Osteocyte (in vitro differentiated cells): ENCODE measurements at regions not wholly inside any gene's neighbourhood (a gene's known extent, or its start where the extent isn't known, plus 50 kb on each side); places are given as distances from the start of the nearest gene placed in this dataset.
A peak's percentile ranks its signal among the peaks of the same experiment; 100 is the strongest.

Source experiments
- DNase-seq: peaks from one replicate; pipeline ENCODE4 v3.0.0; 2021; ENCODE audit warnings: mixed read lengths; ENCODE audit not compliant: unreplicated experiment; ENCODE audit errors: extremely low spot score
- H3K27ac Mint-ChIP-seq: one replicate; pipeline ENCODE4 v1.8.0; 2021; ENCODE audit warnings: mild to moderate bottlenecking, mixed read lengths; ENCODE audit not compliant: unreplicated experiment
- H3K27me3 Mint-ChIP-seq: one replicate; pipeline ENCODE4 v1.8.0; 2021; ENCODE audit warnings: mixed read lengths; ENCODE audit not compliant: unreplicated experiment
- H3K36me3 Mint-ChIP-seq: one replicate; pipeline ENCODE4 v1.8.0; 2021; ENCODE audit warnings: mixed read lengths; ENCODE audit not compliant: unreplicated experiment
- H3K4me1 Mint-ChIP-seq: one replicate; pipeline ENCODE4 v1.8.0; 2021; ENCODE audit warnings: mixed read lengths; ENCODE audit not compliant: unreplicated experiment
- H3K4me3 Mint-ChIP-seq: one replicate; pipeline ENCODE4 v1.8.0; 2021; ENCODE audit warnings: mild to moderate bottlenecking, moderate library complexity, mixed read lengths; ENCODE audit not compliant: unreplicated experiment
- H3K9me3 Mint-ChIP-seq: one replicate; pipeline ENCODE4 v1.8.0; 2021; ENCODE audit warnings: mixed read lengths; ENCODE audit not compliant: unreplicated experiment
- TF ChIP-seq, protein P1 (sequence below): fragments of 200-600 bp; sonication (generic); IDR thresholded peaks from 2 replicates; pipeline ENCODE4 v1.5.0; 2021; ENCODE audit warnings: antibody characterized with exemption, mild to moderate bottlenecking, moderate library complexity

DNA sequence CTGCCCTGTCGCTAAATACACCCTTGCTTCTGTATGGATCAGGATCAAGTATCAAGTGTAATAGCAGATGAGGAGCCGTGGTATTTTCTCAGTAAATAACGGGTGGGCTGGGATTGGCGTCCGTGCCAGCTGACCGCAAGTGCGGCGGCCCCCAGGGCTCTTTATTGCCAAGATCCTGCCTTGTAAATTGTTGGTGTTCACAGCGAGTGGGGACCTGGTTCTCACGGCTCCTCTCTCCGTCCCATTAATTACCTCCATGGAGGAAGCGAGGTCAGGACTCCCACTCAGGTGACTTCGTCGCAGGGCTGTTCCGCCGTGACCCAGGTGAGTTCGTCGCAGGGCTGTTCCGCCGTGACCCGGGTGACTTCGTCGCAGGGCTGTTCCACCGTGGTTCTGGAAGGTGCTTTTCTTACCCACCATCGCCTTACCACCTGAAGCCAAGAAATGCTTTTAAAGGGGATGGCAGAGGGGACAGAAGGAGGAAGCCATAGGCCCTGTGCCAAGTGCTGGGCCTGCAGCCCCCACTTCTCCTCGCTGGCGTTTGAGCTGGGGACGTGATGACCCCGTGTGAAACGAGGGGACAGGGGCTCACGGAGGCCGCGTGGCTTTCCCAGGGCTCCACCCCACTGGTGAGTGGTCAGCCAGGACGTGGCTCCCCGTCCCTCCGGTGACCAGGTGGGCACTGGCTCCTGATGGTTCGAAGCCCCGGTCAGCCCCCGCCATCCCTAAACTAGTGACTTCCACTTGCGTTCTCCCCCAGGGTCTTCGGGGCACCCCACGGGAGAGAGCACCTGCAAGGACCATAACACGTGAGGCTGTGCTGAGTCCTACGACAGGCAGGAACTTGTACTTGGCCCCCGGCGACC lies 118.4 kb downstream of the TWIST2 start:
- Mint-ChIP-seq H3K4me1 (peaks cover 22% of the 10 kb centered on the region), H3K9me3 (no peaks in the 10 kb centered on the region), H3K4me3 (no peak overlapping the region), H3K27me3 (no peaks in the 10 kb centered on the region), H3K27ac (no peak overlapping the region), H3K36me3 (no peaks in the 10 kb centered on the region)
- TF ChIP-seq, protein P1, sequence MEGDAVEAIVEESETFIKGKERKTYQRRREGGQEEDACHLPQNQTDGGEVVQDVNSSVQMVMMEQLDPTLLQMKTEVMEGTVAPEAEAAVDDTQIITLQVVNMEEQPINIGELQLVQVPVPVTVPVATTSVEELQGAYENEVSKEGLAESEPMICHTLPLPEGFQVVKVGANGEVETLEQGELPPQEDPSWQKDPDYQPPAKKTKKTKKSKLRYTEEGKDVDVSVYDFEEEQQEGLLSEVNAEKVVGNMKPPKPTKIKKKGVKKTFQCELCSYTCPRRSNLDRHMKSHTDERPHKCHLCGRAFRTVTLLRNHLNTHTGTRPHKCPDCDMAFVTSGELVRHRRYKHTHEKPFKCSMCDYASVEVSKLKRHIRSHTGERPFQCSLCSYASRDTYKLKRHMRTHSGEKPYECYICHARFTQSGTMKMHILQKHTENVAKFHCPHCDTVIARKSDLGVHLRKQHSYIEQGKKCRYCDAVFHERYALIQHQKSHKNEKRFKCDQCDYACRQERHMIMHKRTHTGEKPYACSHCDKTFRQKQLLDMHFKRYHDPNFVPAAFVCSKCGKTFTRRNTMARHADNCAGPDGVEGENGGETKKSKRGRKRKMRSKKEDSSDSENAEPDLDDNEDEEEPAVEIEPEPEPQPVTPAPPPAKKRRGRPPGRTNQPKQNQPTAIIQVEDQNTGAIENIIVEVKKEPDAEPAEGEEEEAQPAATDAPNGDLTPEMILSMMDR, result no peak
- no peak for DNase-seq

DNA sequence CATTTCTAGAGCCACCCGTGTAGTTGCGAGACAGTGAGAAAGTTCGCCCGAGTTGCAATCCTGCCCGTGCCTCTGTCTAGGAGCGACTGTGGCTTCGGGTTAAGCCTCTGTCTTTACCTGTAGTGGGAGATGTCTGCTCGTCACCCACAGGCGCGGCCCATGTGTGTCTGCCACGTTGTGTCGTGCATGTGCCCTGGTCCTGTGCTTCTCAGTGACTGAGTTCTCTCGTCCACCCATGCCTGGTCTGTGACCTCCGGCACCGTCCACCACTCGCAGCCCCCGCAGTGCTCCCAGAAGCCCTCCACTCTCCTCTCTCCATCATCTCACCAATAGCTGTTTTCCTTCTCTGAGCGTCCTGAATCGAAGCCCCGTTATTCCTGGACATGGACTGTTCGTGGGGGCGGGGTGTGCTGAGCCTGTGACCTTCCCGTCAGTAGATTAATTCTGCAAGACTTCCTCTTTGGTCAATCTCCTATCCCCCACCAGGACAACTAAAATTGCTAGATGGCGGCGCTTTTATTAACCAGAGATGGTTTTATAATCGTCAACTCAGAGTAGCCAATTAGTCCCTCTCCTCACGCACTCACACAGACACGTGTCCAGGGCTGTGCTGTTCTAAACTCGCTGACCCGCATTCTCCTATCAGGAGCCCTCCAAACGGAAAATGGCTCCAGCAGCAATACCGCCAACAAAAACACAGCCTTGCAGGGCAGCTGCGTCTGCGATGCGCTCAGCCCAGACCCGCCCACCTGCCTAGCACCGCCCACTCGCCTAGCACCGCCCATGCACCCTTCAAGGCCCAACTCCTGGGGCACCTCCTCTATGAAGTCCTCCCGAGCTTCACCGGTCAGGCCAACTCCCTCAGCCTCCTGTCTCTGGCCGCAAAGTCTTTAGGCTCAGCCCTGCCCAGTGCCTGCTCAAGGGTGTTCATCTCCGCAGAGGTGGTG lies 119.4 kb downstream of the TWIST2 start:
- TF ChIP-seq, protein P1, result no peak

DNA sequence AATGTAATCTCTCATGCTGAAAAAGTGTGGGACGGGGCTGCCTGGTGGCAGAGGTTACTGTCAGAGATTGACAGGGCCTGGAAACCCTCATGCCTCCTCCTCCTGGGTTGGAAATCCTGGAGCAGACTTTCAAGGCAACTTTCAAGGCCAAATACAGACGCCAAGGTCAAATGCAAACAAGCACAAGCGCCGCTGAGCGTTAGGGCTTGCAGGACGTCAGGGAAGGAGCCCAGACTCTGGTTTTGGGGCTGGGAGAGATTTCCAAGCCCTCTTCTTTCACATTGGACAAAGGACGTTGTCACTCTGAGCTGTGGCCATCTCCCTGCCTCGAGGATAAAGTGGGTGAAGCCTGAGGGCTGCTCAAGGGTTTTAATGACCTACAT lies 120.1 kb downstream of the TWIST2 start:
- no peaks in the 10 kb centered on the region for H3K27me3 Mint-ChIP-seq
- H3K36me3 Mint-ChIP-seq, result no peaks in the 10 kb centered on the region
- no peak overlapping the region for H3K27ac Mint-ChIP-seq
- H3K9me3 Mint-ChIP-seq, result no peaks in the 10 kb centered on the region
- TF ChIP-seq, protein P1, result no peak
- no peak overlapping the region for H3K4me3 Mint-ChIP-seq
- H3K4me1 Mint-ChIP-seq, result peaks cover 24% of the 10 kb centered on the region
- DNase-seq, result peak; percentile 66

More for the DNA sequence above, 119.4 kb downstream of the TWIST2 start:
- no peaks in the 10 kb centered on the region for H3K27me3 Mint-ChIP-seq
- no peak overlapping the region for H3K27ac Mint-ChIP-seq
- peaks cover 22% of the 10 kb centered on the region for H3K4me1 Mint-ChIP-seq
- no peaks in the 10 kb centered on the region for H3K36me3 Mint-ChIP-seq
- no peaks in the 10 kb centered on the region for H3K9me3 Mint-ChIP-seq
- H3K4me3 Mint-ChIP-seq, result no peak overlapping the region
- no peak for DNase-seq

DNA sequence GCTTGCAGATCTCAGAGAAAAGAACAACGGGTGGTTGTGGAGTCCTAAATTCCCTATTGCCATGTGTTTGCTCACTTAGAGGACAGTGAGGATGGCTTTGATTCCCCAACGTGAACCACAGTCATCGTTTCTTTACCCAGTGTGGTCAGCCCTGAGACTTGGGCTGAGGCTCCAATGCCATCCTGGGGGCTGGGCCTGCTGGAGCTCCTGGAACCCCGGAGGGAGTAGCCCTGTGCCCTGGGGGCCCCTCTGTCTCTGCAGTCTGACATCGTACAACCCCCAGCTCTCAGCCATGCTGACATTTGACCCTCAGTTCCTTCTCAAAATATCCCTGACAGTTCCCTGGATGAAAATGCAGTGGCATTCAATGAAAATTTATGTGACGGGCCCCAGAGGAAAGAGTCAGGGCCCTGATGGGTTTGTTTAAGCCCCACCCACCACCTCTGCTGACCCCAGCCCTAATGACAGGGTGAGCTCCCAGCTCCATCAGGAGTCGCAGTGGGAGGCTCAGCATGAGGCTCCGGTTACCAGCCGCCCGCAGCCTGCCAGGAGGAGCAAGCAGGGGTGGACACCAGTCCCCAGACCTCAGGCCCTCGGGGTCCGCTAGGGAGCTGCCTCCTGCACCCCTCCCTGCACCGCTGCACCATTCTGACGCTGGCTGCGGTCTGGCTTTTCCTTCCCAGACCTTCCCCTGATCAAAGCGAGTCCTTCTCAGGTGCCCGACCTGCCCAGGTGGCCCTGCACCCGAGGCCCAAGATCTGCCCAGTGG lies 120.9 kb downstream of the TWIST2 start:
- H3K4me3 Mint-ChIP-seq, result no peak overlapping the region
- H3K9me3 Mint-ChIP-seq, result no peaks in the 10 kb centered on the region
- peaks cover 27% of the 10 kb centered on the region for H3K4me1 Mint-ChIP-seq
- TF ChIP-seq, protein P1, result no peak
- no peaks in the 10 kb centered on the region for H3K36me3 Mint-ChIP-seq
- no peak overlapping the region for H3K27ac Mint-ChIP-seq
- DNase-seq, result peak; percentile 81
- H3K27me3 Mint-ChIP-seq, result no peaks in the 10 kb centered on the region
